GM12878 (cell line): ENCODE measurements at regions not wholly inside any gene's neighbourhood (a gene's known extent, or its start where the extent isn't known, plus 50 kb on each side); places are given as distances from the start of the nearest gene placed in this dataset.

Experiments
- ATAC-seq: fragments of 200-7000 bp; cut with Tn5 transposase; 3 replicates; pipeline ENCODE4 v1.9.1; 2020; ENCODE audit warnings: mild to moderate bottlenecking, moderate library complexity
- BruUV-seq: library from RNA; stranded (reverse); fragments of 400-500 nt; replicated peaks from 2 replicates; lab custom pipeline; 2021; lab: Mats Ljungman, UMichigan
- CTCF ChIA-PET: fragments of 300-600 bp; sonication (Branson Sonifier 250); formaldehyde crosslinking; extraction: SDS; loops from one replicate; lab custom pipeline; 2021; ENCODE audit warnings: inconsistent platforms; lab: Yijun Ruan, JAX
- POLR2A ChIA-PET: fragments of 350-600 bp; formaldehyde crosslinking; extraction: SDS; loops from one replicate; lab custom pipeline; 2021; ENCODE audit warnings: inconsistent platforms; lab: Charles Lee
- RAD21 ChIA-PET: fragments of 300-600 bp; sonication (Branson Sonifier 250); formaldehyde crosslinking; loops from one replicate; lab custom pipeline; 2023; ENCODE audit warnings: antibody characterized with exemption; ENCODE audit not compliant: unreplicated experiment; lab: Charles Lee
- SMC1A ChIA-PET: fragments of 300-600 bp; sonication (Branson Sonifier 250); formaldehyde crosslinking; loops from one replicate; lab custom pipeline; 2023; ENCODE audit not compliant: unreplicated experiment, uncharacterized antibody; lab: Charles Lee
- DNase-seq: peaks from one replicate; pipeline ENCODE4 v3.0.0-alpha.2; 2011; ENCODE audit warnings: low read depth, low spot score
- FAIRE-seq: peaks from 3 replicates; lab custom pipeline; 2011; peaks lifted over from hg19 to GRCh38; lab: Jason Lieb, UNC
- H2AFZ ChIP-seq: 2 replicates; pipeline ENCODE4 v1.6.0; 2011; ENCODE audit warnings: low read depth, low read length, control low read depth; ENCODE audit not compliant: control insufficient read depth
- H3K27ac ChIP-seq: 2 replicates; pipeline ENCODE4 v1.5.1; 2011; ENCODE audit warnings: control low read depth; ENCODE audit not compliant: control insufficient read depth, insufficient read depth
- H3K27me3 ChIP-seq, 2 experiments: replicated peaks in 1 of 2; 2 replicates each; pipeline versions ENCODE4 v1.6.0 to v1.6.1; 2011; ENCODE audit warnings: low read length in 1 of 2; ENCODE audit not compliant: control insufficient read depth in 2 of 2, insufficient read depth in 2 of 2
- H3K36me3 ChIP-seq, 2 experiments: 2 replicates each; pipeline ENCODE4 v1.5.1; 2011; ENCODE audit warnings: low read length in 1 of 2; ENCODE audit not compliant: control insufficient read depth in 2 of 2, insufficient read depth in 2 of 2
- H3K4me1 ChIP-seq: 2 replicates; pipeline ENCODE4 v1.6.1; 2011; ENCODE audit warnings: mild to moderate bottlenecking, low read length, moderate library complexity, mixed read lengths; ENCODE audit not compliant: control insufficient read depth, insufficient read depth
- H3K4me2 ChIP-seq: 2 replicates; pipeline ENCODE4 v1.6.0; 2011; ENCODE audit warnings: control low read depth; ENCODE audit not compliant: control insufficient read depth, insufficient read depth
- H3K4me3 ChIP-seq: fragments of 200-600 bp; sonication (generic); 2 replicates; pipeline ENCODE4 v1.5.1; 2016
- H3K79me2 ChIP-seq: 2 replicates; pipeline ENCODE4 v1.6.0; 2011; ENCODE audit warnings: low read length; ENCODE audit not compliant: control insufficient read depth, insufficient read depth
- H3K9ac ChIP-seq: 2 replicates; pipeline ENCODE4 v1.8.0; 2011; ENCODE audit warnings: low read length, control low read depth, mixed read lengths; ENCODE audit not compliant: control insufficient read depth, insufficient read depth
- H3K9me3 ChIP-seq: replicated peaks from 3 replicates; pipeline ENCODE4 v1.5.1; 2011; ENCODE audit warnings: mild to moderate bottlenecking, low read length; ENCODE audit not compliant: control insufficient read depth, insufficient read depth
- H4K20me1 ChIP-seq: 2 replicates; pipeline ENCODE4 v1.6.0; 2011; ENCODE audit not compliant: control insufficient read depth, insufficient read depth
- ATF2 ChIP-seq: IDR thresholded peaks from 2 replicates; pipeline ENCODE4 v1.6.1; 2012; ENCODE audit warnings: low read length, inconsistent platforms
- BACH1 ChIP-seq: fragments of 450-650 bp; IDR thresholded peaks from 2 replicates; pipeline ENCODE4 v1.6.1; 2017; ENCODE audit warnings: mild to moderate bottlenecking, borderline replicate concordance
- CREB1 ChIP-seq: IDR thresholded peaks from 2 replicates; pipeline ENCODE4 v1.6.1; 2012; ENCODE audit warnings: low read depth, mild to moderate bottlenecking, inconsistent platforms
- MLLT1 ChIP-seq: fragments of 450-650 bp; IDR thresholded peaks from 2 replicates; pipeline ENCODE4 v1.6.1; 2016; ENCODE audit warnings: mild to moderate bottlenecking
- NFXL1 ChIP-seq: fragments of 450-650 bp; IDR thresholded peaks from 2 replicates; pipeline ENCODE4 v1.6.1; 2017; ENCODE audit warnings: antibody characterized with exemption, mild to moderate bottlenecking, borderline replicate concordance
- NR2C1 ChIP-seq: fragments of 450-650 bp; IDR thresholded peaks from 2 replicates; pipeline ENCODE4 v1.6.1; 2017; ENCODE audit warnings: antibody characterized with exemption, mild to moderate bottlenecking, moderate library complexity
- PML ChIP-seq: IDR thresholded peaks from 2 replicates; pipeline ENCODE4 v1.6.1; 2012; ENCODE audit warnings: low read length, inconsistent platforms
- SIN3A ChIP-seq: IDR thresholded peaks from 2 replicates; pipeline ENCODE4 v1.6.1; 2012; ENCODE audit warnings: low read depth, low read length, improper control_type of control experiment
- SRF ChIP-seq, 2 experiments: IDR thresholded peaks; 2 replicates each; pipeline ENCODE4 v1.6.1; 2011; ENCODE audit warnings: low read depth in 2 of 2, low read length in 2 of 2, mild to moderate bottlenecking in 1 of 2, moderate library complexity in 1 of 2
- SUZ12 ChIP-seq: fragments of 200-600 bp; sonication (generic); IDR thresholded peaks from one replicate; pipeline ENCODE4 v1.6.1; 2018; ENCODE audit warnings: antibody characterized with exemption, mild to moderate bottlenecking; ENCODE audit not compliant: unreplicated experiment
- USF1 ChIP-seq: IDR thresholded peaks from 2 replicates; pipeline ENCODE4 v1.6.1; 2011; ENCODE audit warnings: borderline replicate concordance, low read depth, mild to moderate bottlenecking, moderate library complexity, mixed read lengths, low read length; ENCODE audit not compliant: insufficient read depth; ENCODE audit errors: extremely low read length
- YY1 ChIP-seq: IDR thresholded peaks from 2 replicates; pipeline ENCODE4 v1.6.1; 2011; ENCODE audit warnings: low read depth, mild to moderate bottlenecking, low read length
- ZBTB33 ChIP-seq: fragments of 450-650 bp; IDR thresholded peaks from 2 replicates; pipeline ENCODE4 v1.6.1; 2017; ENCODE audit warnings: mild to moderate bottlenecking
- ZNF207 ChIP-seq: fragments of 450-650 bp; IDR thresholded peaks from 2 replicates; pipeline ENCODE4 v1.6.1; 2014; ENCODE audit warnings: antibody characterized with exemption, mild to moderate bottlenecking, borderline replicate concordance
- ZNF24 ChIP-seq: fragments of 450-650 bp; IDR thresholded peaks from 2 replicates; pipeline ENCODE4 v1.6.1; 2017; ENCODE audit warnings: antibody characterized with exemption, mild to moderate bottlenecking
- ZNF622 ChIP-seq: fragments of 450-650 bp; IDR thresholded peaks from 2 replicates; pipeline ENCODE4 v1.6.1; 2017; ENCODE audit warnings: mild to moderate bottlenecking, inconsistent platforms
- WGBS: methylation state at CpG from one replicate; pipeline ENCODE4 v1.1.6; 2016; ENCODE audit warnings: low lambda C conversion rate; ENCODE audit not compliant: insufficient replicate concordance, insufficient coverage; ENCODE audit errors: missing lambda C conversion rate; 5-methylcytosine and 5-hydroxymethylcytosine counted together
- in situ Hi-C: fragments of 300-500 bp; cut with MboI; formaldehyde crosslinking; loops from 9 replicates; pipeline ENCODE4 v1.14.3; 2018; ENCODE audit warnings: mixed read lengths
- intact Hi-C: fragments of 100-400 bp; cut with micrococcal nuclease; formaldehyde crosslinking; loops from one replicate; pipeline ENCODE4 v1.14.2; 2022; ENCODE audit not compliant: unreplicated experiment

GRCh38 chr12:115519887-115520286, 757.6 kb downstream of the MED13L start:
- no peak overlapping the region for H3K9ac ChIP-seq
- CTCF ChIA-PET: no interaction called here
- TF ChIP-seq ZBTB33 (no peak), NFXL1 (no peak), SRF (IDR thresholded peaks at IDR 0.05; ENCODE audit: low read depth in 2 of 2, low read length in 2 of 2) (no peak), BACH1 (no peak), SIN3A (no peak), ZNF24 (no peak), ZNF207 (no peak), PML (no peak), NR2C1 (no peak), ATF2 (no peak), CREB1 (no peak), ZNF622 (no peak), MLLT1 (no peak), YY1 (no peak), USF1 (no peak), SUZ12 (no peak)
- SMC1A ChIA-PET: interaction anchor here (1.4 to 1.6 kb wide), 3 partner anchors 9 to 27 kb away, joined by 3 read pairs; no protein-coding TSS in a partner anchor
- 53% methylated on average over 2 of the region's 2 CpGs for WGBS
- no peak overlapping the region for H3K4me3 ChIP-seq
- H3K36me3 ChIP-seq: no peaks in the 10 kb centered on the region
- H3K27me3 ChIP-seq: no peaks in the 10 kb centered on the region
- in situ Hi-C loops: no loop called here
- no peaks in the 10 kb centered on the region for H3K79me2 ChIP-seq
- H3K27ac ChIP-seq: no peak overlapping the region
- no peaks in the 10 kb centered on the region for H4K20me1 ChIP-seq
- peaks cover 3% of the 10 kb centered on the region for H3K9me3 ChIP-seq
- H3K4me1 ChIP-seq: peaks cover 15% of the 10 kb centered on the region
- no peak overlapping the region for H3K4me2 ChIP-seq
- DNase-seq (no peak), ATAC-seq (no peak), FAIRE-seq (no peak)
- no peak overlapping the region for H2AFZ ChIP-seq
- POLR2A ChIA-PET: no interaction called here
- BruUV-seq: no TSS peak
- intact Hi-C loops: no loop called here
- RAD21 ChIA-PET: no interaction called here
